ENCODE measurements at regions not wholly inside any gene's neighbourhood (a gene's known extent, or its start where the extent isn't known, plus 50 kb on each side); places are given as distances from the start of the nearest gene placed in this dataset.
"Not testable (repeated sequence)": the region's sequence is repeated elsewhere in the genome, so short reads cannot be mapped to it uniquely, and the experiment has no call there.

- Mint-ChIP-seq H3K27ac (no peak overlapping the region), H3K9me3 (ENCODE audit: low read depth) (no peaks in the 10 kb centered on the region), H3K4me1 (ENCODE audit: low read depth) (peaks cover 3% of the 10 kb centered on the region), H3K36me3 (ENCODE audit: insufficient read depth) (no peaks in the 10 kb centered on the region), H3K4me3 (ENCODE audit: low read depth) (no peak overlapping the region), H3K27me3 (no peaks in the 10 kb centered on the region)
- DNase-seq (ENCODE audit: low spot score, unreplicated experiment): no peak
- TF ChIP-seq CTCF (IDR thresholded peaks at IDR 0.05; ENCODE audit: unreplicated experiment): no peak
Measured at GRCh38 chr10:34957531-34957930, 132.6 kb downstream of the CUL2 start.

DNA sequence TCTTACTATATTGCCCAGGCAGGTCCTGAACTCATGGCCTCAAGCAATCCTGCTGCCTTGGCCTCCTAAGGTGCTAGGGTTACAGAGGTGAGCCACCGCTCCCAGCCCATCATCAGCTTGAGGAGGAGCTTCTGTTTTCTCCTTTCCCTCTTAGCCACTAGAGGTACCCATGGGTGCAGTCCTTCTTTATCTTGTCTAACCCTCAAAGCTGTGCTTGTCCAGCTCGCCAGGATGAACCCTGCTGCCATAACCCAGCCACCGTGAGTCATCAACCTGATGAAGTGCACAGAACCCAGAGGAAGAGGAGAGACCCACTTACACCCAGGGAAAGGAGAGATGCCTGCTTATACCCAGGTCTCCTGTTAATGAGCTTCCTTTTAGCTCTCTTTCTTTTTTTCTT lies 133.4 kb downstream of the CUL2 start:
- H3K27ac Mint-ChIP-seq: no peak overlapping the region
- no peaks in the 10 kb centered on the region for H3K36me3 Mint-ChIP-seq (ENCODE audit: insufficient read depth)
- peaks cover 3% of the 10 kb centered on the region for H3K4me1 Mint-ChIP-seq (ENCODE audit: low read depth)
- no peaks in the 10 kb centered on the region for H3K27me3 Mint-ChIP-seq
- no peaks in the 10 kb centered on the region for H3K9me3 Mint-ChIP-seq (ENCODE audit: low read depth)
- H3K4me3 Mint-ChIP-seq (ENCODE audit: low read depth): no peak overlapping the region
- DNase-seq (ENCODE audit: low spot score, unreplicated experiment): no peak
- no peak for TF ChIP-seq CTCF (IDR thresholded peaks at IDR 0.05; ENCODE audit: unreplicated experiment)

- DNase-seq (ENCODE audit: low spot score, unreplicated experiment): no peak
- Mint-ChIP-seq H3K27ac (no peak overlapping the region), H3K9me3 (ENCODE audit: low read depth) (no peaks in the 10 kb centered on the region), H3K36me3 (ENCODE audit: insufficient read depth) (no peaks in the 10 kb centered on the region), H3K27me3 (no peaks in the 10 kb centered on the region), H3K4me3 (ENCODE audit: low read depth) (no peak overlapping the region), H3K4me1 (ENCODE audit: low read depth) (peaks cover 3% of the 10 kb centered on the region)
- TF ChIP-seq CTCF (IDR thresholded peaks at IDR 0.05; ENCODE audit: unreplicated experiment): no peak
Measured at GRCh38 chr10:34955391-34955790, 134.8 kb downstream of the CUL2 start.

DNA sequence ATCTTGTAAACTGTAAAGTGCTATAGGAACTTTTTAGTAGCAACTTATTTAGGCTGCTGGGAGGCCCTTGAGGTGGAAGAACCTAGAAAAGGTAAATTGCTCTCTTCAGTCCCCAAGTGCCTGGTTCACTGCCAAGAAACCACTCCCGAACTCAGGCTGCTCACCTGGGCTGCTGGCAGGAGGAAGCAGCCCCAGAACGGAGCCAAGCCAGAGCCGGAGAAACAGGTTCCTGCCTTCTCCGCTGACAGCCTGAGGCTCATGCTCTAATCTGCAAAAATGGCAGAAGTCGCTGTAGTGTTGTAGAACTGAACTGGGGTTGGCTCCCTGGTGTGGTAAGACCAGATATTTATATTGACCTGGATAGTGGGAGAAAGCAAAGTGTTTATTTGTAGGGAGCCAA lies 136.0 kb downstream of the CUL2 start:
- no peak for DNase-seq (ENCODE audit: low spot score, unreplicated experiment)
- no peaks in the 10 kb centered on the region for H3K36me3 Mint-ChIP-seq (ENCODE audit: insufficient read depth)
- no peak for TF ChIP-seq CTCF (IDR thresholded peaks at IDR 0.05; ENCODE audit: unreplicated experiment)
- H3K27me3 Mint-ChIP-seq: no peaks in the 10 kb centered on the region
- H3K4me3 Mint-ChIP-seq (ENCODE audit: low read depth): no peak overlapping the region
- no peak overlapping the region for H3K27ac Mint-ChIP-seq
- peaks cover 3% of the 10 kb centered on the region for H3K4me1 Mint-ChIP-seq (ENCODE audit: low read depth)
- no peaks in the 10 kb centered on the region for H3K9me3 Mint-ChIP-seq (ENCODE audit: low read depth)

DNA sequence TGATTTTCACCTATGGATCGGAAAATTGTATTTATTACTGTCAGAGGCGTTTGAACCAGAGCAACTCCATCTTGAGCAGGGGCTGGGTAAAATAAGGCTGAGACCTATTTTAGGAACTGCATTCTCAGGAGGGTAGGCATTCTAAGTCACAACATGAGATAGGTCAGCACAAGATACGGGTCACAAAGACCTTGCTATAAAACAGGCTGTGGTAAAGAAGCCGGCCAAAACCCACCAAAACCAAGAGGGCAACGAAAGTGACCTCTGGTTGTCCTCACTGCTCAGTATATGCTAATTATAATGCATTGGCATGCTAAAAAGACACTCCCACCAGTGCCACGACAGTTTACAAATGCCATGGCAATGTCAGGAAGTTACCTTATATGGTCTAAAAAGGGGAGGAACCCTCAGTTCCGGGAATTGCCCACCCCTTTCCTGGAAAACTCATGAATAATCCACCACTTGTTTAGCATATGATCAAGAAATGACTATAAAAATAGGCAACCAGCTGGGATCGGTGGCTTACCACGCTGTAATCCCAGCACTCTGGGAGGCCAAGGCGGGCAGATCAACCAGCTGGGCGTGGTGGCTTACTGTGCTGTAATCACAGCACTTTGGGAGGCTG lies 136.3 kb upstream of the PARD3 start:
- not testable (repeated sequence) for H3K4me3 Mint-ChIP-seq (ENCODE audit: low read depth); H3K4me1 Mint-ChIP-seq (ENCODE audit: low read depth); H3K36me3 Mint-ChIP-seq (ENCODE audit: insufficient read depth); H3K27ac Mint-ChIP-seq; DNase-seq (ENCODE audit: low spot score, unreplicated experiment); H3K9me3 Mint-ChIP-seq (ENCODE audit: low read depth); H3K27me3 Mint-ChIP-seq

DNA sequence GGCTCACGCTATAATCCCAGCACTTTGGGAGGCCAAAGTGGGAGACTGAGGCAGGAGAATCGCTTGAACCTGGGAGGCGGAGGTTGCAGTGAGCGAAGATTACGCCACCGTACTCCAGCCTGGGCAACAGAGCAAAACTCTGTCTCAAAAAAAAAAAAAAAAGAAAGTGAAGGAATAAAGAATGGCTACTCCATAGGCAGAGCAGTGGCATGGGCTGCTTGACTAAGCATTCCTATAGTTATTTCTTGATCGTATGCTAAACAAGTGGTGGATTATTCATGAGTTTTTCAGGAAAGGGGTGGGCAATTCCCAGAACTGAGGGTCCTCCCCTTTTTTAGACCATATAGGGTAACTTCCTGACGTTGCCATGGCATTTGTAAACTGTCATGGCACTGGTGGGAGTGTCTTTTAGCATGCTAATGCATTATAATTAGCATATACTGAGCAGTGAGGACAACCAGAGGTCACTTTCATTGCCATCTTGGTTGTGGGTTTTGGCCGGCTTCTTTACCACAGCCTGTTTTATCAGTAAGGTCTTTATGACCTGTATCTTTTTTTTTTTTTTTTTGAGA lies 130.9 kb upstream of the PARD3 start:
- H3K27ac Mint-ChIP-seq; DNase-seq (ENCODE audit: low spot score, unreplicated experiment); H3K36me3 Mint-ChIP-seq (ENCODE audit: insufficient read depth); H3K27me3 Mint-ChIP-seq; H3K4me3 Mint-ChIP-seq (ENCODE audit: low read depth); H3K4me1 Mint-ChIP-seq (ENCODE audit: low read depth); H3K9me3 Mint-ChIP-seq (ENCODE audit: low read depth): not testable (repeated sequence)
